Upper lobe of left lung (tissue), 6 donors: ENCODE measurements at regions not wholly inside any gene's neighbourhood (a gene's known extent, or its start where the extent isn't known, plus 50 kb on each side); places are given as distances from the start of the nearest gene placed in this dataset.

Experiments used
- ATAC-seq, 2 donors: fragments of 200-7000 bp; cut with Tn5 transposase; one replicate each; pipeline ENCODE4 v1.9.1; 2022; ENCODE audit warnings: mild to moderate bottlenecking in 2 of 2, moderate library complexity in 2 of 2; ENCODE audit not compliant: low FRiP score in 2 of 2
- DNase-seq, 2 donors: peaks; one replicate each; pipeline ENCODE4 v3.0.0-alpha.2; 2019 to 2020
- H3K27ac ChIP-seq, 4 donors: fragments of 200-600 bp; sonication (generic); one replicate each; pipeline ENCODE4 v1.5.1; 2016 to 2019
- H3K27me3 ChIP-seq, 4 donors: fragments of 200-600 bp; sonication (generic); one replicate each; pipeline ENCODE4 v1.5.1; 2017 to 2019
- H3K36me3 ChIP-seq, 4 donors: fragments of 200-600 bp; sonication (generic); one replicate each; pipeline ENCODE4 v1.5.1; 2016 to 2019
- H3K4me1 ChIP-seq, 4 donors: fragments of 200-600 bp; sonication (generic); one replicate each; pipeline ENCODE4 v1.5.1; 2018 to 2019
- H3K4me3 ChIP-seq, 4 donors: fragments of 200-600 bp; sonication (generic); one replicate each; pipeline ENCODE4 v1.5.1; 2017 to 2019; ENCODE audit warnings: mild to moderate bottlenecking in 2 of 4, moderate library complexity in 1 of 4
- H3K9me3 ChIP-seq, 4 donors: fragments of 200-600 bp; sonication (generic); one replicate each; pipeline ENCODE4 v1.5.1; 2018 to 2019
- EP300 ChIP-seq, 4 donors: sonication (generic); formaldehyde crosslinking; IDR thresholded peaks; one replicate each; pipeline ENCODE4 v1.5.1; 2017; ENCODE audit warnings: antibody characterized with exemption in 4 of 4, control low read depth in 2 of 4
- POLR2A ChIP-seq, 4 donors: fragments of 450-650 bp; IDR thresholded peaks; one replicate each; pipeline ENCODE4 v1.5.1; 2016 to 2017; ENCODE audit warnings: antibody characterized with exemption in 4 of 4, mild to moderate bottlenecking in 2 of 4
- POLR2AphosphoS5 ChIP-seq, 2 donors: sonication (generic); formaldehyde crosslinking; IDR thresholded peaks; one replicate each; pipeline ENCODE4 v1.5.1; 2017; ENCODE audit warnings: antibody characterized with exemption in 2 of 2
- WGBS, 2 donors: methylation state at CpG; one replicate each; pipeline ENCODE4 v1.1.5; 2017 to 2018; 5-methylcytosine and 5-hydroxymethylcytosine counted together
- TF ChIP-seq, protein P1 (sequence below), 6 experiments: fragments of 450-650 bp in 4 of 6; fragments of 200-600 bp in 2 of 6; sonication (generic) in 2 of 6; IDR thresholded peaks; one replicate each; pipeline ENCODE4 v1.5.1; 2016 to 2019; ENCODE audit warnings: antibody characterized with exemption in 6 of 6
- donor health status: DM: no; HTN: no; CAD: no; lungs with moderate emphysema.
- donor health status: DM: no; HTN: yes; CAD: no; lungs with severe emphysema.

- no peak for ATAC-seq
- Histone ChIP-seq H3K9me3 (no peaks in the 10 kb centered on the region), H3K4me3 (no peak overlapping the region), H3K36me3 (no peaks in the 10 kb centered on the region), H3K27me3 (no peaks in the 10 kb centered on the region), H3K4me1 (no peaks in the 10 kb centered on the region), H3K27ac (no peak overlapping the region)
- 43% methylated on average over 2 of the region's 2 CpGs for WGBS, 2 donors
- TF ChIP-seq POLR2AphosphoS5 (IDR thresholded peaks at IDR 0.05) (no peak), POLR2A (IDR thresholded peaks at IDR 0.05) (no peak), EP300 (IDR thresholded peaks at IDR 0.05) (no peak)
- TF ChIP-seq, protein P1, sequence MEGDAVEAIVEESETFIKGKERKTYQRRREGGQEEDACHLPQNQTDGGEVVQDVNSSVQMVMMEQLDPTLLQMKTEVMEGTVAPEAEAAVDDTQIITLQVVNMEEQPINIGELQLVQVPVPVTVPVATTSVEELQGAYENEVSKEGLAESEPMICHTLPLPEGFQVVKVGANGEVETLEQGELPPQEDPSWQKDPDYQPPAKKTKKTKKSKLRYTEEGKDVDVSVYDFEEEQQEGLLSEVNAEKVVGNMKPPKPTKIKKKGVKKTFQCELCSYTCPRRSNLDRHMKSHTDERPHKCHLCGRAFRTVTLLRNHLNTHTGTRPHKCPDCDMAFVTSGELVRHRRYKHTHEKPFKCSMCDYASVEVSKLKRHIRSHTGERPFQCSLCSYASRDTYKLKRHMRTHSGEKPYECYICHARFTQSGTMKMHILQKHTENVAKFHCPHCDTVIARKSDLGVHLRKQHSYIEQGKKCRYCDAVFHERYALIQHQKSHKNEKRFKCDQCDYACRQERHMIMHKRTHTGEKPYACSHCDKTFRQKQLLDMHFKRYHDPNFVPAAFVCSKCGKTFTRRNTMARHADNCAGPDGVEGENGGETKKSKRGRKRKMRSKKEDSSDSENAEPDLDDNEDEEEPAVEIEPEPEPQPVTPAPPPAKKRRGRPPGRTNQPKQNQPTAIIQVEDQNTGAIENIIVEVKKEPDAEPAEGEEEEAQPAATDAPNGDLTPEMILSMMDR (IDR thresholded peaks at IDR 0.05), result no peak
- no peak for DNase-seq
Measured at GRCh38 chr11:39174965-39175364, 2284.5 kb downstream of the LRRC4C start.

- H3K4me3 ChIP-seq, result no peak overlapping the region
- no peak for ATAC-seq
- TF ChIP-seq POLR2AphosphoS5 (IDR thresholded peaks at IDR 0.05) (no peak), POLR2A (IDR thresholded peaks at IDR 0.05) (no peak), EP300 (IDR thresholded peaks at IDR 0.05) (no peak)
- TF ChIP-seq, protein P1 (IDR thresholded peaks at IDR 0.05), result no peak
- no peak overlapping the region for H3K27ac ChIP-seq
- no peaks in the 10 kb centered on the region for H3K36me3 ChIP-seq
- H3K9me3 ChIP-seq, result no peaks in the 10 kb centered on the region
- no peaks in the 10 kb centered on the region for H3K27me3 ChIP-seq
- no peak for DNase-seq
- no peaks in the 10 kb centered on the region for H3K4me1 ChIP-seq
Measured at GRCh38 chr11:39174196-39174595, 2285.3 kb downstream of the LRRC4C start.

DNA sequence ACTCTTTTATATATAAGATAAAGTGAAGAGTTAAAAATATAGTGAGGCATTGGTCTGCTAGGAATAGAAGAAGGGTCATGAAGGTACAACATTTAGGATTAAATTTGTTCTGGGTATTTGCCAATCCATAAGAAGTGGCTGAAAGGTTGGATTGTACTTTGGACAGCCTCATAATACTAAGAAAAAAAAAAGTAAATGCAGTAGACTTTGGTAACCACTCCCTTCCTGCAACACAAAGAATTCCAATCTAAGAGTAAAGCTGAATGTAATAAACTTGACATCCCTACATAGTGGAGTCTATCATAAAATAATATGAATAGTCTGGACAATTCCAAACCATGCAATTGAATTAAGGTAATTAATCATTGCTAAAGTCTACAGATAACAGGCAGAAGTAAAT lies 2294.4 kb downstream of the LRRC4C start:
- DNase-seq, result no peak
- Histone ChIP-seq H3K27ac (no peak overlapping the region), H3K4me1 (no peaks in the 10 kb centered on the region), H3K4me3 (no peak overlapping the region), H3K9me3 (no peaks in the 10 kb centered on the region), H3K27me3 (no peaks in the 10 kb centered on the region), H3K36me3 (no peaks in the 10 kb centered on the region)
- no peak for ATAC-seq
- no peak for TF ChIP-seq POLR2AphosphoS5 (IDR thresholded peaks at IDR 0.05)
- TF ChIP-seq EP300 (IDR thresholded peaks at IDR 0.05), result no peak
- TF ChIP-seq POLR2A (IDR thresholded peaks at IDR 0.05), result no peak
- TF ChIP-seq, protein P1 (IDR thresholded peaks at IDR 0.05), result no peak

DNA sequence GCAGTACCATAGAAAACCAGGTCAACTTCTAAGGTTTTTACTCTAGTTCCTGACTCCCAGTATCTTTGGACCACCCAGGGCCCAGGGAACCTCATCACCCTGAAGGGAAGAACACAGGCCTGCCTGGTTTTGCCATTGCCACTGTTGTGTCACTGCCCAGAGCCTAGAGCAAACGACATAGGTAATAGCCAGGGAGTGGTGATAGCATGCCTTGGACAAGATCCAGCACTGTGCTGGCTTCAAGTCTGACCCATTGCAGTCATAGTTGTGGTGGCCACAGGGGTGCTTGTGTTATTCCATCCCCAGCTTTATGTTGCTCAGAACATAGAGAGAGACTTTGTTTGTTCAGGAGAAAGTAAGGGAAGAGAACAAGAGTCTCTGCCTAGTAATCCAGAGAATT lies 2310.2 kb downstream of the LRRC4C start:
- no peaks in the 10 kb centered on the region for H3K9me3 ChIP-seq
- TF ChIP-seq POLR2A (IDR thresholded peaks at IDR 0.05), result no peak
- TF ChIP-seq POLR2AphosphoS5 (IDR thresholded peaks at IDR 0.05), result no peak
- TF ChIP-seq, protein P1 (IDR thresholded peaks at IDR 0.05), result no peak
- no peak for TF ChIP-seq EP300 (IDR thresholded peaks at IDR 0.05)
- ATAC-seq (no peak), DNase-seq (no peak)
- H3K27ac ChIP-seq, result no peak overlapping the region
- H3K36me3 ChIP-seq, result no peaks in the 10 kb centered on the region
- H3K4me1 ChIP-seq, result no peaks in the 10 kb centered on the region
- H3K27me3 ChIP-seq, result no peaks in the 10 kb centered on the region
- H3K4me3 ChIP-seq, result no peak overlapping the region
- WGBS, 2 donors, result 52 to 67% methylated on average over 1 of the region's 1 CpG

GRCh38 chr11:39145346-39145745 lies 2314.1 kb downstream of the LRRC4C start:
- no peaks in the 10 kb centered on the region for H3K4me1 ChIP-seq
- no peak for TF ChIP-seq POLR2AphosphoS5 (IDR thresholded peaks at IDR 0.05)
- no peak for TF ChIP-seq EP300 (IDR thresholded peaks at IDR 0.05)
- no peak for TF ChIP-seq POLR2A (IDR thresholded peaks at IDR 0.05)
- TF ChIP-seq, protein P1 (IDR thresholded peaks at IDR 0.05), result no peak
- no peak overlapping the region for H3K27ac ChIP-seq
- no peaks in the 10 kb centered on the region for H3K27me3 ChIP-seq
- no peaks in the 10 kb centered on the region for H3K36me3 ChIP-seq
- WGBS, 2 donors, result 62 to 87% methylated on average over 2 of the region's 2 CpGs
- no peaks in the 10 kb centered on the region for H3K9me3 ChIP-seq
- ATAC-seq (no peak), DNase-seq (no peak)
- no peak overlapping the region for H3K4me3 ChIP-seq
